Embryonic facial prominence (tissue), 1 donor: ENCODE measurements at regions not wholly inside any gene's neighbourhood (a gene's known extent, or its start where the extent isn't known, plus 50 kb on each side); places are given as distances from the start of the nearest gene placed in this dataset.
"Not testable (repeated sequence)": the region's sequence is repeated elsewhere in the genome, so short reads cannot be mapped to it uniquely, and the experiment has no call there.

Experiments used
- DNase-seq: peaks from one replicate; pipeline ENCODE4 v3.0.0-alpha.2; 2016; ENCODE audit errors: extremely low spot score

DNA sequence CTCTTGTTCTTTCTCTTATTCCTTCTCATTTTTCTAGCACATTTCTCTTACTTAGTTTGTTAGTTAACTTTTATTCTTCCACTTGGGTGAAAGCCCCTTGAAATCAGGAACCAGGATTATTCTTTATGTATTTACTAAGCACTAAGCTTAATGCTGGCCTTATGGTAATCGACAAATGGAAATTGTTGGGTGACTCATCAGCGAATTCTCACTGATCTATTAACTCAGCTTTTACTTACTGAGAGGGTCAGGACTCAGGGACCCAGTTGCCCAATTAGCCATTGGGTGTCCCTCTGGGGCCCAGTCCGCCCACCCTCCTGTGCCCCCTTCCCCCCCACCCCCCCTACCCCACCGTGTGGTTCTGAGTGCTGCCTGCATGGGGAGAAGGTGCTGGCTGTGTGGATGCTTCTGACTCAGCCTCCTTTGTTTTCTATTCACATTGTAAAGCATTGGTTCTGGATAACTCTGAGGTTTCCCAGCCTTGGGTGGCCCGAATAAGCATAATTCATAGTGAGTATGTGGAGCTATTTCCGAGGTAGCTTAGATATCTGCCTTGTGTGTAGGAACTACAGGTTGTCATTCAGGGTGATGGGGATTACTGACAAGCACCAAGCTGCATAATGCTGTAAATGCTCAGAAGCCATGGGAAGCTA lies 240.9 kb downstream of the FGF9 start:
- DNase-seq: no peak

DNA sequence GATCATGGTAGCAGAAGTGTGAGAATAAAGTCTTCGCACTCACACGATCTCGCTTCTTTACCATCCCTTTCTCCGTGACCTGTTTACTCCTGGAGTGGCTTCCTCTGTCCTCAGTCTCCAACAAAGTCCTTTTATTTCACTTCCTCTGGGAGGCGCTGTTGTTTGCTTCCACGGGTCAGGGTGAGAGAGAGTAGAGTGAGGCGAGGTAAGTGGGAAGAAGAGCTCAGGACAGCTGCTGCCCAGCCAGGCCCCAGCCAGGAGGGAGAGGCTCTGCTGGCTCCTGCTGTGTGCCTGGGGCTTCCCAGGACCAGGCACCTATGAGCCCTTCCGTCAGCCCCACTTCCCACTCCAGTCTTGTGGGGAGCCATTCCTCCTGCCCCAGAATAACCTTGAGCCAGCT lies 242.1 kb downstream of the FGF9 start:
- no peak for DNase-seq

DNA sequence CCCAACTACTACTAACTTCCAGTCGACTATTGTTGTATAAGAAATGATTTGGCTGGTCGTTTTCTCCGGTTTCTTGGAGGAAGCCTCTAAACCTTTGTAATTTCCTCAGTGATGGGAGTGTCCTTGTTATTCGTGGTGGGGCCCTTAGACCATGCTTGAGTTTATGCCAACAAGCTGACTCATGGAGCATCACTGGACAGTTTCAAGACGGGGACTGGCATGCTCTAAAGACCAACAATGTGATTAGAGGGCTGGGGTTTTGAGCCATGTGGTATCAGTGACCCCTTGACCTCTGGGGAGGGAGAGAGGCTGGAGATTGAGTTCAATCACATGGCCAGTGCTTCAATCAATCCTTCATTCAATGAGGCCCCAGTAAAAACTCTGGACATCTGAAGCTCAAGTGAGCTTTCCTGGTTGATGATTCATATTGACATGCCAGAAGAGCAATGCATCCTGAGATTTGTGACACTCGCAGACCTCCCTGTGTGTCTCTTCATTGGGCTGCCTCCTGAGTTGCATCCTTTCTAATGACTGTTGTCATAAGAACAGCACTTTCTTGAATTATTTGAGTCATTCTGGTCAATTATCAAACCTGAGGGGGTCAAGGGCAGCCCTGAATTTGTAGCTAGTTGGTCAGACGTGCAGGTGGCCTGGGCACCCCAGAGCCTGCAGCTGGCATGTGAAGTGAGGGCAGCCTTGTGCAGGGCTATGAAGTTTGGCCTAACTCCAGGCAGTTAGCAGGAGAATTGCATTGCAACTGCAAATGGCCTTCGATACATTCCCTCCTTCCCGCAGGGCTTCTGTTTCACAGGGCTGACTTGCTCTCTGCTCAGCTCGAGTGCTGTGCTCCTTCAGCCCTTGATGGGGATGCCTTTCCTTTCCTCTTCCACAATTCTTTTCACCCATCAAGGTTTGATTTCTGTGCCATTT lies 246.5 kb downstream of the FGF9 start:
- DNase-seq: no peak

DNA sequence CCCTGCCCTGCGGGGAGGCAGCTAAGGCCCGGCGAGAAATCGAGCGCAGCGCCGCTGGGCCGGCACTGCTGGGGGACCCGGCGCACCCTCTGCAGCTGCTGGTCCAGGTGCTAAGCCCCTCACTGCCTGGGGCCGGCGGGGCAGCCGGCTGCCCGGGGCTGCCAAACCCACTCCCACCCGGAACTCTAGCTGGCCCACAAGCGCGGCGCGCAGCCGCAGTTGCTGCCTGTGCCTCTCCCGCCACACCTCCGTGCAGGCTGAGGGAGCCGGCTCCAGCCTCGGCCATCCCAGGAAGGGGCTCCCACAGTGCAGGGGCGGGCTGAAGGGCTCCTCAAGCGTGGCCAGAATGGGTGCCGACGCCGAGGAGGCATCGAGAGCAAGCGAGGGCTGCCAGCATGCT lies 249.9 kb downstream of the FGF9 start:
- DNase-seq: not testable (repeated sequence)

DNA sequence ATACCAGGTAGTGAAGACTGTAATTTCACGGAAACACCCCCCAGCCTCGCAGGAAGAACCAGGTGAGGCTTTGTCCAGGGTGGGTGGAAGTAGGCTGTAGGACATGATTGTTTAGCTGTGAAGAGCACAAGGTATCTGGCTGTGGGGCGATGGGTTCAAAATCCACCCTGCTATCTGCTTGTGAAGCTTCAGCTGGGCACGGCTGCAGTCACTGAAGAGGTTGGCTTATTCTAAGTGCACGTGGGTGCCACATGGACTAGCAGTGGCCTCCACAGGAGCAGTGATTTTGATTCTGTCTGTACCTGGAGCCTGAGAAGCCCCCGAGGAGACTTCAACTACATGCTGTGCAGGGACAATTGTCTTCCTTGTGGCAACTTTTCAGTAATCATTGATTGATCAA lies 254.1 kb downstream of the FGF9 start:
- DNase-seq: no peak

DNA sequence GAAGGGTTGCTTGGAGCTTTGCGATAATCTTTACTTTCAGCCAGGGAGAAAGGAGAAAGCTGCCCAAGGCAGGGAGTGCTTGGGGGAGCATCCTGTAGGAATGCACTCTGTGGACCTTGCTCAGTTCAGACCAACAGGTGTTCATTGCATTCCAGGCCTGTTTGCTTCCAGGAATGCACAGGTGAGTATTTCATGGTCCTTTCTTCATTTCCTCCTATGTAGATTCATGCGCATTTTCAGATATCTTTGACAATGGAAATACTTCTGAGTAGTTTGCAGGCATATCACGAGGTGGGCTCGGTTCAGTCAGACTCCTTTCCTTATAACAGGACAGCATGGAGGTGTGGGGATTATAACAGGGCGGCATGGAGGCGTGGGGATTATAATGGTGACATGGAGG lies 254.8 kb downstream of the FGF9 start:
- no peak for DNase-seq

DNA sequence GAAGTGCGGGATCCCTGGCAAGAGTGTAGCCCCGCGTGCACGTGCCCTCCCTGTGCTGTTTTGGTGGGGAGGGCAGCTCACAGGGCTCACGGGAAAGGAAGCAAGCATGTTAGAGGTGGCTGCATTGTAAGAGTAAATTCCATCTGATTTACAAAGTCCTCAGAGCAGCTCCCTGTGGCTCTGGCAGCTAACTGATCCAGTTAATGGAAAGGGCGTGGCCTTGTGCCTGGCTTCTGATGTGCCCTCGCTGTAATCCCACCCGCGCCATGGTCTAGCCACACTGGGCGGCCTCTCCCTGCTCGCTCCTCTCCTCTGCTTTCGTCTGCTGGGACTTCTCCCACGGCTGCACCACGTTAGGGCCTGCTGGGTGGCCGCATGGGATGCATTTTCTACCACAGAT lies 258.5 kb downstream of the FGF9 start:
- no peak for DNase-seq

DNA sequence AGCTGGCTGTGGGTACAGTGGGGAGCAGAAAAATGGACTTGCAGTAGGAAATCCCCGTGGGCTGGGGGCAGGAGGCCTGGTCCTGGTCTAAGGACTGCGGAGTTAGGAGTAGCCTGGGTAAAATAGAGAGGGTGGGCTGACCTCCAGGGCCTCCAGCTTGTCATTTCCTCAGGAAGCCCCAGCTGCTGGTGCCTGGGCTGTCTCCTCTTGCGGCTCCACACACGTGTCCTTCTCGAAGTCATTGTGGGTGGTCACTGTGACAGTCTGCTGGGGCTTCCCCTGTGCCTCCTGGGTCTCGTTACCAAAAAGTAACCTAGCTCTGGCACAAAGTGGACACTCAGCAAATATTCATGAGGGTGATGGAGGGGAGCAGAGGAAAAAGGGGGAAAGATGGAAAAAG lies 259.7 kb downstream of the FGF9 start:
- DNase-seq: no peak

DNA sequence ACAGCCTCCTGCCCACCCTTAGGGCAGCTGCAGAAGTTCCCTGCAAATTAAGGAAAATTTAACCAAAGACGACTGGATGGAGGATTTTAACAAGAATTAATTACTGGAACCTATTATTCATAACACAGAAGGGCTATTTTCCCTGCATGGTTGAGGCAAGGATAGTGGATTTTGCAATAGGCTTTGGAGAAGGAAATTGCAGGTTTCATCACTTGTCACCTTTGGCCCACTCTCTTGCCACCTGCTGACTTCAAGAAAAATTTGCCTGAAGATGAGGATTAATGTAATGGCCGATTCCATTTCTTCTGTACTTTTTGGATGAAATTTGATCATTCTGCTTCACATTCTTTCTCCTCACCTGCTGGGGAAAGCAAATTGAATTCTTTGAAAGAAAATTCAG lies 261.7 kb downstream of the FGF9 start:
- no peak for DNase-seq

DNA sequence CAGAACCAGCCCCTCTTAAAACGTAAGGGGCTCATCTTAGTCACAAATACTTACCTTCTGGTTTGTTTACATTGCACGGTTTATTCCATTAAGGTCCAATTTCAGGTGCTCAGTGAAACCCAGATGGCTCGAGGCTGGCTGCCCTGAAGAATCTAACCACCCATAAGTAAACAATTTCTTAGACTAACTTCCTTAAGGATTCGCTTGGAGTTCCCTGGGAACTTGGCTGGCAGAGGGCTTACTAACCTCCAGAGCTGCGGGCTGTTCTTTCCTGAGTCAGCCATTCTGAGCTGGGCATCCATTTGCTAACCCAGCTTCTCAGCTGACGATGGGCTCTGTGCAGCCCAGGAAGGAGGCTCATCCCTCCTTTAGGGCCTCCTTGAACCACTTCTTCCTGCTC lies 262.1 kb downstream of the FGF9 start:
- no peak for DNase-seq

DNA sequence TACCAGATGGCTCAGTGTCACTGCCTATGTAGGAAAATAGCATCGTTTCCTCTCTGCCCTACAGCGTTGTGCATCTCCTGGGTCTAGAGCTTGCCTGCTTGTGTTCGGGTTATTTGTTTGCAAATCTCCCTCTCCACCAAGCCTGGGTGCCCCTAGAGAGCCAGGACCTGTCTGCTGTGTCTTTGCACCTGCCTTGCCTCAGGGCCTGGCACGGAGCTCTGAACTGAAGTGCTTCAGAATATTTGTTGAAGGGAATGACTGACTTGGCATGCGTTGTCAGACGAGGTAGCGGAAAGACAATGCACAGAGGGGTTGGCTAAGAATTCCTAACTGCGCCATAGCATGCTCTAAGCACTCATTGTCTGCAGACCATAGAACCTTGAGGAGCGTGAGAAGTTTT lies 263.4 kb downstream of the FGF9 start:
- no peak for DNase-seq

DNA sequence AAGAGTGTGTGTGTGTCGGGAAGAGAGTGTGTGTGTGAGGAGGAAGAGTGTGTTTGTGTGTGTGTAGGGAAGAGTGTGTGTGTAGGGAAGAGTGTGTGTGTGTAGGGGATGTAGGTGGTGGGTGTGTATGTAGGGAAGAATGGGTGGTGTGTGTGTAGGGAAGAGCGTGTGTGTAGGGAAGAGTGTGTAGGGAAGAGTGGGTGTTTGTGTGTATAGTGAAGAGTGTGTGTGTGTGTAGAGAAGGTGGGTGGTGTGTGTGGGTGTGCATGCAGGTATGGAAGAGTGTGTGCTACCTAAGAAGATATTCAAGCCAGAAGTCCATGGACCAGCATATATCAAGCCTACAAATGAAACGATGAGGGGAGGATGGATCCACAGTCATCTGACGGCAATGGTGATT lies 265.8 kb downstream of the FGF9 start:
- no peak for DNase-seq

DNA sequence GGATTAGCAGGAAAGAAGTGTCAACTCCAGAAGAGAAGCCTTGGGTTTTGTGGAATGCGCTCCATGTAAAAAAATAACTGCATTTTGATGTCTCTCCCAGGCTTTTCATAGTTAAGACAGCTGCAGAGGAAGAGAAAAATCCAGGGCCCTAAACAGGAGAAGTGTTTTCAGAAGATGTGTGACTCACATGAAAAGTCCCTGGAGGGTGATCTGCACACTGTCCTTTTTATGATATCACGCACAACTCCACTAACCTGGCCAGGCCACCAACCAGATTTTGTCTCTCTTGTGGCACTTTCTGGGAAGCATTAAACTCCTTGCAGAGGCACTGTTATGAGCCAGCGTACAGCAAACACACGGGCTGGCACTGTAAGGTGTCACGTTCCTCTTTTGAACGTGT lies 267.3 kb downstream of the FGF9 start:
- DNase-seq: no peak

DNA sequence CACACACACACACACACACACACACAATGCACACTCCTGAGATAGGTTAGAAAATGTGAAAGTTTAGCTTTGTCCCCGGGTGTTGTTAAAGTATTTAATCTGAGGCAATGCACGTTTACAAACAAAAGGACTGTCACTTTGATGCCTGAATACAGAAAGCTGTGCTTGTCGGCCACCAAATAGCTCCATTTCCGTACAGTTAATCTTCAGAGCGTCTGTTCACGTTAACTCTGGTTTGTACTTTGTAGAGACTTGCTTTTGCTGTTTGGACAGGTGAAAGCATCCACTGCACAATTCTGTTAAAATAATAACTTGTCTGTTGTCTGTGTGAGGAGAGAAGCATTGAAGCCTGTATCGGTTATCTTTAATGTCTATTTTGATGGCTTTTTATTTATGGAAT lies 267.8 kb downstream of the FGF9 start:
- no peak for DNase-seq

DNA sequence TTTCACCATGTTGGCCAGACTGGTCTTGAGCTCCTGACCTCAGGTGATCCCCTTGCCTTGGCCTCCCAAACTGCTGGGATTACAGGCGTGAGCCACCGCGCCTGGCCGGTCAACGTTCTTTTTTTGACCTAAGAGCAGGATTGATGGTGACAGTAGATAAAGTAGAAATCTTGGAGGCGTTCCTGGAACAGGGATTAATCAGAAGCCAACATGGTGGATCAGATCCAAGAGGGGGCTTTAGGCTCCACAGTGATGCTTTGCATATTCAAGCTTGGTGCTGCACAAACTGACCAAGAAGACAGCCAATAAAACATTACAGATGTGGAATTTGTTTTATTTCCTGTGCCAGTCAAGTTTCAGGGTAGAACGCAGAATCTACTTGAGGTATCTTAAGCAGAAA lies 271.2 kb downstream of the FGF9 start:
- no peak for DNase-seq

DNA sequence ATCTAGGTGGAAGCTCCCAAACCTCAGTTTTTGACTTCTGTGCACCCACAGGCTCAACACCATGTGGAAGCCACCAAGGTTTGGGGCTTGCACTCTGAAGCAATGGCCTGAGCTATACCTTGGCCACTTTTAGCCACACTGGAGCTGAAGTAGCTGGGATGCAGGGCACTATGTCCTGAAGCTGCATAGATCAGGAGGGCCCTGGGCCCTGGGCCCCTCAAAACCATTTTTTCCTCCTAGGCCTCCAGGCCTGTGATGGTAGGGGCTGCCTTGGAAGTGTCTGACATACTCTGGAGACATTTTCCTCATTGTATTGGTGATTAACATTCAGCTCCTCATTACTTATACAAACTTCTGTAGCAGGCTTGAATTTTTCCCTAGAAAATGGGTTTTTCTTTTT lies 273.7 kb downstream of the FGF9 start:
- no peak for DNase-seq

DNA sequence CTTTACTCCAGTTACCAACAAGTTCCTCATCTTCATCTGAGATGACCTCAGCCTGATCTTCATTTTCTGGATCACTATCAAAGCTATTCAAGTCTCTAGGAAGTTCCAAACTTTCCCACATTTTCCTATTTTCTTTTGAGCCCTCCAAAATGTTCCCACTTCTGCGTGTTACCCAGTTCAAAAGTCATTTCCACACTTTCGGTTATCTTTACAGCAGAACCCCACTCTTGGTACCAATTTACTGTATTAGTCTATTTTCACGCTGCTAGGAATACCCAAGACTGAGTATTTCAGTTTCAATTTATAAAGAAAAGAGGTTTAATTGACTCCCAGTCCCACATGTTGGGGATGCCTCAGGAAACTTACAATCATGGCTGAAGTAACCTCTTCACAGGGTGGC lies 274.3 kb downstream of the FGF9 start:
- DNase-seq: no peak

DNA sequence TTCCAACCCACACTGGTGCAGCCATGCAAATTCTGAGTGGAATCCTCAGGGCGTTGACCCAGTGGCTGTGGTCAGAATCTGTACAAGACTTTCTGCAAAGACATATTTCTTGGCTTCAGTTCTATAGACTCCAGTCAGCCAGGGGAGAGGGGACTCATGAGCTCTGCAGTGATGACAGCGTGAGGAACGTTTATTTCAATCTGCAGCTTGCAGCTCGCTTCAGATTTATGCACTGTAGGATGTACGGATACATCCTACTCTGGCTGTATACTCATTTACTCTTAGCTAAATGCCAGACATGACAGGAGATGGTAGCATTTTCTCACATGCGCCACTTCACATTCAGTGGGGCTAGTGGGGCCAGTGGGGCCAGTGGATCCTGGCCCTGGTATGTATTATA lies 276.1 kb downstream of the FGF9 start:
- no peak for DNase-seq

DNA sequence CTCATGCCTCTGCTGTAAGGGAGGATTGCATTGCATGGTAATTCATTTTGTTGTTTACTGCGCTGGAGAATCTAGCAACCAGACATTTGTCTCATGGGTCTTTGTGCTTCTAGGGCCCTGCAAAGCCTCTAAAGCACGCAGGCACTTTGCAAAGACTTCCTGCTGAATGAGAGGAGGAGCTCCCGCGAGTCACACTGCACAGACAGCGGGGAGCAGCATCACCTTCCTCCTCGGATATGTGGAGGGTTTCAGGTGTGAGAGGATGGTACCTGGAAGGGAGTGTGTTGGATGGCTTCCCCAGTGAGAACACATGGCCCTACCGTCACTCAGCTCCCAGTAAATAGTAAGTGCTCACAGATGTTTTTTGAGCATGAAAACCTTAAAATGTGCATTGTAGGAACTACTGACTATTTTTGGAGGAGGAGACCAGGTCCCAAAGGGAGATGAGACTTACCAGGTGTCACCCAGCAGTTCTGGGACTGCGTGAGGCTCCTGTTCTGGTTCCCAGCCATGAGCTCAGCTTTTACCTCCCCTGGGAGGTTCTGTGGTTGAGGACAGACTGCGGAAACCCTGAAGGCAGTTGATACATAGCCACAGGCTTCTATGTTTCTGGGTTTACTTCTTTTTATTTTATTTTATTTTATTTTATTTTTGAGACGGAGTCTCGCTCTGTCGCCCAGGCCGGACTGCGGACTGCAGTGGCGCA lies 278.0 kb downstream of the FGF9 start:
- no peak for DNase-seq

DNA sequence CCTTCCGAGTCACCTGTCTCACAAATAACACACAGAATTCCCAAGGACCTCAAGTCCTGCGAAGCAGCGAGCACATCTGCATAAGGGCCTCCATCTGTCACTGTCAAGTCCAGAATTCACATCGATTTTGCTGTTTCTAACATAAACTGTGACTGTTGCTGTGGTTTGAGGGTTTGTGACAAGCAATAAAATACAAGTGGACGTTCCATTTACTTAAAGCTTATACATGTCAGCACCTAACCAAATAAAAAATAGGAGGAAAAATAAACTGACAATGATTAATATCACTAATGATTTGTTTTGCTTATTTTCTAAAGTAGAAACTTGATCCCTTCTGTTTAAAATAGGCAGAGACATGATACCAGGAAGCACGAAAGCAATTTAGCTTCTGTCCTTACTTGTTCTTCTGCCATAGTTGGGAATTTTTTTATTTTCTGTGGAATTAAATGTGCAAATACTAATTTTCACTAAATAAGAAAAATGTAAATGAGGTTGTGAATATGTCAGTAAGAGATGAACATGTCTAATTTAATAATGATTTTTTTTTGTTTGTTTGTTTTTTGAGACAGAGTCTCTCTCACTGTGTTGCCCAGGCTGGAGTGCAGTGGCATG lies 279.1 kb downstream of the FGF9 start:
- DNase-seq: no peak

DNA sequence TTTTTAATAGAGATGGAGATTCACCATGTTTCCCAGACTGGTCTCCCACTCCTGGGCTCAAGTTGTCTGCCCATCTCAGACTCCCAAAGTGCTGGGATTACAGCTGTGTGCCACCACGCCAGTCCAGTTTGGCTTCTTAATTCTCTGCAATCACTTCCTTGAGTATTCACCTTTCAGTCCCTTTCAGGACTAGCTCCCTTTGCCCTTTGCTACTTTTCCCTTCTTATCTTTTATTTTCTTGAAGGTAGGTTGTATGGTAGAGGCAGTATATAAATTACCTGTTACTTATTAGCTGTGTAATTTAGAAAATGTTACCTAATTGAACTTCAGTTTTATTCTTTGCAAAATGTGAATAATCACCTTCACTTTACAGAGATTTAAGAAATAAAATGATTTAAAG lies 285.8 kb downstream of the FGF9 start:
- DNase-seq: no peak

DNA sequence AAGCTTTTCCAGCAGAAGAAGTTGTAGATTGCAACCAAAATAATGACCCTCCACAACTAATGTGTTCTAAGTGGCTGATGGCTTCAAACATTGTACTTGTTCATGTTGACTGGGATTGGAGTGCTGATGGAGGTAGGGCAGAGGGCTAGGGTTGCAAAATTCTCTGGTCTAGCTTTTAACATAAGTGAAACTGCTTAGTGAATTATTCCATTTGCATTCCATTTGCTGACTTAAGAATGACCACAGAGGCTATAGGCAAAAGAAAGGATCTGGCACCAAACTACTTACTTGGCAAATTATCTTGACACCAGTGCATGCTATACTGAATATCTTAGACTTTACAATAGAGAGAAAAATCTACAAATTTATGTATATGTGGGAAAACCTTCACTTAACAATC lies 287.0 kb downstream of the FGF9 start:
- no peak for DNase-seq
